NB4 (cell line): ENCODE measurements at regions not wholly inside any gene's neighbourhood (a gene's known extent, or its start where the extent isn't known, plus 50 kb on each side); places are given as distances from the start of the nearest gene placed in this dataset.

ENCODE experiments used
- DNase-seq: peaks from one replicate; pipeline ENCODE4 v3.0.0; 2010; ENCODE audit warnings: low read depth
- H3K4me3 ChIP-seq: one replicate; pipeline ENCODE4 v1.5.1; 2011; ENCODE audit warnings: mild to moderate bottlenecking, low read depth, low read length, moderate library complexity
- CTCF ChIP-seq: IDR thresholded peaks from one replicate; pipeline ENCODE4 v1.5.1; 2012; ENCODE audit warnings: low read depth, low read length
- MAX ChIP-seq: IDR thresholded peaks from 2 replicates; pipeline ENCODE4 v1.6.1; 2011; ENCODE audit warnings: low read depth, low read length
- MYC ChIP-seq: IDR thresholded peaks from 2 replicates; pipeline ENCODE4 v1.6.1; 2011; ENCODE audit warnings: low read depth, low read length
- POLR2A ChIP-seq: IDR thresholded peaks from 2 replicates; pipeline ENCODE4 v1.6.1; 2011; ENCODE audit warnings: mild to moderate bottlenecking; ENCODE audit not compliant: insufficient read length; ENCODE audit errors: extremely low read depth

GRCh38 chr2:103847276-103847675 is 1006.6 kb upstream of the POU3F3 start:
- no peak overlapping the region for H3K4me3 ChIP-seq
- TF ChIP-seq MYC (no peak), POLR2A (no peak), CTCF (no peak), MAX (no peak)
- no peak for DNase-seq

GRCh38 chr2:103859238-103859637 is 994.7 kb upstream of the POU3F3 start:
- TF ChIP-seq MAX (no peak), MYC (no peak), CTCF (no peak), POLR2A (no peak)
- H3K4me3 ChIP-seq, result no peak overlapping the region
- no peak for DNase-seq

GRCh38 chr2:103860016-103860415 is 993.9 kb upstream of the POU3F3 start:
- DNase-seq, result no peak
- no peak for TF ChIP-seq MAX
- no peak for TF ChIP-seq POLR2A
- no peak for TF ChIP-seq MYC
- TF ChIP-seq CTCF, result no peak
- no peak overlapping the region for H3K4me3 ChIP-seq

- TF ChIP-seq CTCF, result no peak
- no peak for TF ChIP-seq MYC
- no peak for TF ChIP-seq POLR2A
- TF ChIP-seq MAX, result no peak
Measured at GRCh38 chr2:103868396-103868795, 985.5 kb upstream of the POU3F3 start.

GRCh38 chr2:103873716-103874351 is 980.1 kb upstream of the POU3F3 start:
- H3K4me3 ChIP-seq, result no peak overlapping the region
- no peak for TF ChIP-seq MYC
- no peak for TF ChIP-seq MAX
- no peak for TF ChIP-seq CTCF
- no peak for TF ChIP-seq POLR2A
- DNase-seq, result no peak

More at GRCh38 chr2:103868396-103868795, 985.5 kb upstream of the POU3F3 start:
- no peak for DNase-seq
- H3K4me3 ChIP-seq, result no peak overlapping the region

GRCh38 chr2:103875131-103875530 is 978.8 kb upstream of the POU3F3 start:
- TF ChIP-seq MAX, result no peak
- no peak for TF ChIP-seq MYC
- no peak for TF ChIP-seq POLR2A
- TF ChIP-seq CTCF, result no peak
- no peak for DNase-seq
- no peak overlapping the region for H3K4me3 ChIP-seq
